Immature natural killer cell (primary cell): ENCODE measurements at regions not wholly inside any gene's neighbourhood (a gene's known extent, or its start where the extent isn't known, plus 50 kb on each side); places are given as distances from the start of the nearest gene placed in this dataset.

Experiments
- DNase-seq, 3 donors: peaks; one replicate each; pipeline ENCODE4 v3.0.0; 2022; ENCODE audit warnings: mixed read lengths in 1 of 3
- H3K27ac Mint-ChIP-seq, 6 donors: one replicate each; pipeline ENCODE4 v1.8.0; 2020; ENCODE audit warnings: mixed read lengths in 6 of 6, mild to moderate bottlenecking in 5 of 6, inconsistent platforms in 4 of 6, moderate library complexity in 3 of 6
- H3K27me3 Mint-ChIP-seq, 3 donors: one replicate each; pipeline ENCODE4 v1.8.0; 2020 to 2021; ENCODE audit warnings: low read depth in 3 of 3, mild to moderate bottlenecking in 3 of 3, mixed read lengths in 3 of 3, moderate library complexity in 3 of 3, inconsistent platforms in 1 of 3
- H3K36me3 Mint-ChIP-seq, 3 donors: one replicate each; pipeline ENCODE4 v1.8.0; 2020; ENCODE audit warnings: mixed read lengths in 3 of 3, inconsistent platforms in 2 of 3, mild to moderate bottlenecking in 2 of 3
- H3K4me1 Mint-ChIP-seq, 2 donors: one replicate each; pipeline ENCODE4 v1.8.0; 2020; ENCODE audit warnings: inconsistent platforms in 2 of 2, mild to moderate bottlenecking in 2 of 2, mixed read lengths in 2 of 2, moderate library complexity in 1 of 2
- H3K4me3 Mint-ChIP-seq, 5 donors: one replicate each; pipeline ENCODE4 v1.8.0; 2020; ENCODE audit warnings: mild to moderate bottlenecking in 5 of 5, mixed read lengths in 5 of 5, inconsistent platforms in 3 of 5, moderate library complexity in 3 of 5
- H3K9me3 Mint-ChIP-seq, 6 donors: one replicate each; pipeline ENCODE4 v1.8.0; 2020; ENCODE audit warnings: mild to moderate bottlenecking in 6 of 6, mixed read lengths in 6 of 6, inconsistent platforms in 4 of 6, moderate library complexity in 3 of 6

GRCh38 chr3:156605686-156606605 is 51.0 kb upstream of the SSR3 start:
- DNase-seq, result no peak
- peak overlapping the region; percentile 71 to 88 (median 86) for H3K4me3 Mint-ChIP-seq
- peaks cover 6 to 9% (median 7%) of the 10 kb centered on the region in 3 donors for H3K27me3 Mint-ChIP-seq
- H3K9me3 Mint-ChIP-seq, result no peaks in the 10 kb centered on the region
- peaks cover 4 to 15% of the 10 kb centered on the region in 2 donors for H3K4me1 Mint-ChIP-seq
- H3K36me3 Mint-ChIP-seq, result no peaks in the 10 kb centered on the region
- H3K27ac Mint-ChIP-seq, result no peak overlapping the region

- no peaks in the 10 kb centered on the region for H3K9me3 Mint-ChIP-seq
- H3K36me3 Mint-ChIP-seq, result no peaks in the 10 kb centered on the region
- H3K4me1 Mint-ChIP-seq, result peaks cover 4 to 15% of the 10 kb centered on the region in 2 donors
- peaks cover 3 to 9% (median 7%) of the 10 kb centered on the region in 3 donors for H3K27me3 Mint-ChIP-seq
- no peak overlapping the region for H3K4me3 Mint-ChIP-seq
- no peak for DNase-seq
- H3K27ac Mint-ChIP-seq, result no peak overlapping the region
Measured at GRCh38 chr3:156604642-156605144, 49.8 kb upstream of the SSR3 start.
